DMS153 treated with DMSO at 0.1 percent for 48 hours (cell line): ENCODE measurements at regions not wholly inside any gene's neighbourhood (a gene's known extent, or its start where the extent isn't known, plus 50 kb on each side); places are given as distances from the start of the nearest gene placed in this dataset.
"Not testable (repeated sequence)": the region's sequence is repeated elsewhere in the genome, so short reads cannot be mapped to it uniquely, and the experiment has no call there.

Source experiments
- DNase-seq: peaks from one replicate; lab custom pipeline; 2025; ENCODE audit not compliant: unreplicated experiment; lab: John Stamatoyannopoulos, UW

DNA sequence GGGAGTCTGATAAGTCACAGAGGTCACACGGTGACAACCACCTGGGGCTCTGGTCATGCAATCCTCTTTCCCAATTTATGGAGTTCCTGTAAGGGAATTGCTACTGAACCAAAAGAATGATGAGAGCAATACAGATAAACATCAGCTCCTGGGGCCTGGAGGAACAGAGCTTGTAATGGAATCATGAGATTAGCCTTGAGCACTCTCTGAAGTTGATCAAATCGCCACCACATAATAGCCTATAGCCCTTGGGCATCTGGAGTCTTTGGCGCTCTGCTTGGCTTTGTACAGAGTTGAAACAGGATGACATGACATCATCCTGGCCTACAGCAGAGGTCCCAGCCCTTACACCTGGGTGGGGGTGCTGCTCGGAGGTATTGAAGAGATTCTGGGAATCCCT is 154.3 kb upstream of the DTNBP1 start:
- DNase-seq = no peak

DNA sequence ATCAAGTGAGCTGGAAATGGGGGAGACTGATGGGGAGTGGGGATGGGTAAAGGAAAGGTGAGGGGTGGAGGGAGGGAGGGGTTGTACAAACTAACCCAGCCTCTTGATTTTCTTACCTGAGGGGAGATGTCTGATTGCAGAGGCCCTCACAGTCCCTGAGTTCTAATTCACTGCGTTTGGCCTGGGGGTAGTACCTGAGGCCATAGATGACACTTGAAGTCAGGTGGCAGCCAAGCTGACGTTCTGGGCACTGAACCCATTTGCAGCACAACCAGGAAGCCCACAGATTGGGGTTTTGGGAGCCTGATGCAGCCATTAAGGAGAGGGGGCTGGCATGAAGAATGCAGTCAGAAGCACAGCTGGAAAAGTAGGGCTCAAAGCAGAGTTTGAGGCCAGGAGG is 153.8 kb upstream of the DTNBP1 start:
- DNase-seq = no peak

DNA sequence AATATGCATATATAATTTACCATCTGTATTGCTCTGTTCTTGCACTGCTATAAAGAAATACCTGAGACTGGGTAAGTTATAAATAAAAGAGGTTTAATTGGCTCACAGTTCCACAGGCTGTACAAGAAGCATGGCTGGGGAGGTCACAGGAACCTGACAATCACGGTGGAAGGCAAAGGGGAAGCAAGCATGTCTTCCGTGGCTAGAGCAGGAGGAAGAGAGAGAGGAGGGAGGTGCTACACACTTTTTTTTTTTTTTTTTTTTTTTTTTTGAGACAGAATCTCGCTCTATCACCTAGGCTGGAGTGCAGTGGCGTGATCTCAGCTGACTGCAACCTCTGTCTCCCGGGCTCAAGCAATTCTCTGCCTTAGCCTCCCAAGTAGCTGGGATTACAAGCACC is 150.9 kb upstream of the DTNBP1 start:
- not testable (repeated sequence) for DNase-seq

DNA sequence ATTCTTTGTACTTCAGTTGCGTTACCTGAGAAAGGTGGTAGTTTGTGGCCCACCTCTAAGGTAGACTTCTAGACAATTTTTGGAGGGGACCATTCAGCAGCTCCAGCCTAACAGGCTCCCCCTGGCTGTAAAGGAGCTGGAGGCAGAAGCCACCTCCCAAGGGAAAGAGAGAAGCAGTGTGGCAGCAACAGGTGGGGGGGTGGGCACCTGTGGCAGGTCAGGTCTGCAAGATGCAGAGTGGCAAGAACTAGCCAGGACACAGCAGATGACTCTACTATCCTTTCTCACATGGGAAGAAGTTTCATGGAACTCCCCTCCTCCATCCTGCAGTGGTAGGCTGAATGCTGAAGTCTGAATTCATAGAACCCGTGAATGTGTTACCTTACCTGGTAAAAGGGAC is 148.3 kb upstream of the DTNBP1 start:
- no peak for DNase-seq

- DNase-seq = no peak
Measured at GRCh38 chr6:15810618-15811017, 147.8 kb upstream of the DTNBP1 start.

GRCh38 chr6:15809367-15809766 is 146.5 kb upstream of the DTNBP1 start:
- no peak for DNase-seq

DNA sequence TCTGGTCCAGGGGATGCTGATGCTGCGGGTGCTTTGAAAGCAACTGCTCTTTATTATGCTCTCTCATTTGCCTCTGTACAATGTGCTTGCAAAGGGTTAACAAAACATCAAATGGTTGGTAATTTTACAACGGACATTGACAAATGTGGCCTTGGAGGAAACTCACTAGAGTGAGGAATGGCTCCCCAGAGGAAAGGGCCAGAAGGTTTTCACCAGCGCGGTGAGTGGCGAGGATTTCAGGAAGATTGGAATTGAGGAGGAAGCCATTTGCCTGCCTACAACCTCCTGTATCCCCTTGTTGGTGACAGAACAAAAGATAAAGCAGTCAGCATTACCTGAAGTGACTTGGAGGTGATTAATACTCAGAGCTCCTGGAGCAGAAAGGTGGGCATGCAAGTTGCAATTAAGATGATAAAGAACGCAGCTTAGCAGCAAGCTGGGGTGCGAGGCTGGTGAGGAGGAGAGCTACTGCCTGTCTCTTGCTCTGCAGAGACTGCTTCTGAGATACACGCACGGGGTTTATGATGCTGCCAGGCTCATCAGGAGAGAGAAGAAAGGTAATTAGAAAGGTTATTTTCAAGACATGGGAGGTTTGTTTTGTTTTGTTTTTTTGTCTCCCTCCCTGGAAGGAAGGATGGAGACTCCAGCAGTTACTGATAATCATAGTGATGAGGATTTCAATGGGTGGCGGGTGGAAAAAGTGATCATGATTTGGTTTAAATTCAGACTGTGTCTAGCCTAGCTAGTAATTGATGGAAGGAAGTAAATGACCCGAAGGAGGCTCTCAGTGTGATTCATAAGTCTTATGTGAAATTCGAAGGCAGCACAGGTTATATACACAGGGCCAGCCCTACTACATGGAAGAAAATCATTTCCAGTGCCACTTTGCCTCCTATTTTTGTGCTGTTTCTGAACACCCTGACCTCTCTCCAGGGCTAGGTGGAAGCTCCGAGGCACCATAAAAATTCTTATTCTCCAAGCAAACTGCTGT is 141.6 kb upstream of the DTNBP1 start:
- DNase-seq = no peak

DNA sequence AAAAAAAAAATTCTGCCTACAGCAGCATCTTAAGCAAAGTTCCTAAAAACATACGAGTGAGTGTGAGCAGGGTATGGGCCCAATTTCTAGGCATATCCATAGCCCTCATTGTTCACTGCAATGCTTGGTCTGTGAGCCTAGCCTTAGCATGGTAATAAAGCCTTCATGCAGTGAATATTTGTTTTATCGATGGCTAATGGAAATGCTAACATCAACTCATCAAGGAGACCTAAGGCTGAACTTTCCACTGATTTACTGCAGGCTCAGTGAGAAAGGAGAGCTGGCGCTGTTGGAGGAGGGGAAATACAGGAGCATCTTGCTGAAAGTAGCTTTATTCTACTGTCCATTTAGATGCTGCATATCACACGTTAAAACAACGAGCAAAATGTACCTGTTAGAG is 139.6 kb upstream of the DTNBP1 start:
- no peak for DNase-seq

DNA sequence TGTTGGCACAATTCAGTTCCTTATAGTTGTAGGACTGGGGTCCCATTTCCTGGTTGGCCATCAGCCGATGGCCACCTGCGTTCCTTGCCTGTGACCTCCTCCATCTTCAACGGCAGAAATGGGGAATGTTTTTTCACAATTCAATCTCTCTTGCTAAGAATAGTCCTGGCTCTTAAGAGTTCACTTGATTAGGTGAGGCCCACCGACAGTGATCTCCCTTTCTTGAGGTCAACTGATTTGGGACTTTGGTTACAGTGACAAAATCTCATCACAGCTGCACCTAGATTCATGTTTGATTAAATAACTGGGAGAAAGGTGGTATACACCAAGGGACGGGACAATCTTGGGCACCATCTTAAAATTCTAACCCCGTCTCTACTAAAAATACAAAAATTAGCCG is 139.1 kb upstream of the DTNBP1 start:
- DNase-seq = no peak

GRCh38 chr6:15800841-15801617 is 138.2 kb upstream of the DTNBP1 start:
- DNase-seq = no peak

GRCh38 chr6:15798533-15799255 is 135.9 kb upstream of the DTNBP1 start:
- DNase-seq = no peak

- DNase-seq = no peak
Measured at GRCh38 chr6:15796844-15797243, 134.0 kb upstream of the DTNBP1 start.

DNA sequence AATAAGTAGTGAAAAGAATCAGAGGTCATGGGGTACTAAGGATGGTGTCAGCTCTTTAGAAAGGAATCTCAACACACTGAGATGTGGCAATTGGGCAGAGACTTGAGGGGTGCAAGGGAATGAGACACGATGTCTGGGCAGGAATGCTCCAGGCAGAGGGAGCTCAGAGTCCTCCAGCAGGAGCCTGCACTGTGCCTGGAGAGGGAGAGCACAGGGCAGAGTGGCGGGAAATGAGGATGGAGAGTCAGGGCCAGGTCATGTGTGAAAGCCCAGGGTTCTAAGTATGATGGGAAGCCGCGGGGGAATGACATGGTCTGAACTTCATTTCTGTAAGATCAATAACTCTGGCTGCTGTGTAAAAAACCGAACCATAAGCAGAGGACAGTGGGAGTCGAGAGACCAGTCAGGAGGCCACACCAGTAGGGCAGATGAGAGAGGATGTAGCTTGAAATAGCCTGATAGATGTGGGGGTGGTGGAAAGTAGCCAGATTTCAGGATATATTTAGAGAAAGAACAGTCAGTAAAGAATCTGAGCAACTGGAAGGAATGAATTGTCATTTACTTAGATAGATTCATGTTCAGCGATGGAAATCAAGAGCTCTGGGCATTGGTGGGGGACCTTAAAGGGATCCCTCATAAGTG is 133.4 kb upstream of the DTNBP1 start:
- DNase-seq = no peak

- no peak for DNase-seq
Measured at GRCh38 chr6:15793826-15794225, 131.0 kb upstream of the DTNBP1 start.

DNA sequence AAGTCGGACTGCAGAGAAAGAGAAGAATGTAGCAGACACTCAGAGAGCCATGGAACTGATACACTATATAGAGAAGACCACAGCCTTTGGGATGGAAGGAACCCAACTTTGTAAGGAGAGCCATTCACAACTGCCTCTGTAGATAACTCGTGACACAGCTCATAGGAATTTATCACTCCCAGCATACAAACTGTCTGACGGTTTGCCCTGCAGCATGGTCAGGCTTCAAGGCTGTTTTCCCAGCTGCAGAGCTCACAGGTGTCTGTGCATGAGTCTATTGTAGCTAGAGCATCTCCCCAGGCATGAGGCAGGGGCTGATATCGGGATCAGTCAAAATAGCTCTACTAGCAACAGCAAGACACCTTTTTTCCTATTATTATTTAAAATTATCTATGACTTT is 130.5 kb upstream of the DTNBP1 start:
- no peak for DNase-seq

DNA sequence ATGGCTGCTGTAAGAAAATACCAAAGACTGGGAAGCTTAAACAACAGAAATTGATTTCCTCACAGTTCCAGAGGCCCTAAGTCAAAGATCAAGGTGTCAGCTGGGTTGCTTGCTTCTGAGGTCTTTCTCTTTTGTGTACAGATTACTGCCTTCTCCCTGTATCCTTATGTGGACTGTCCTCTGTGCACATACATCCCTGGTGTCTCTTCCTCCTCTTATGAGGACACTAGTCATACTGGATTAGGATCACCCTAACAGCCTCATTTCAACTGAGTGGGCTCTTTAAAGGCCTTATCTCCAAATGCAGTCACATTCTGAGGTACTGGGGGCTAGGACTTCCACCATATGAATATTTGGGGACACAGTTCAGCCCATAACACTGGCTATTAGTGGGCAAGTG is 130.0 kb upstream of the DTNBP1 start:
- no peak for DNase-seq

GRCh38 chr6:15791448-15792181 is 128.8 kb upstream of the DTNBP1 start:
- DNase-seq = no peak

- DNase-seq = no peak
Measured at GRCh38 chr6:15790116-15790515, 127.3 kb upstream of the DTNBP1 start.

DNA sequence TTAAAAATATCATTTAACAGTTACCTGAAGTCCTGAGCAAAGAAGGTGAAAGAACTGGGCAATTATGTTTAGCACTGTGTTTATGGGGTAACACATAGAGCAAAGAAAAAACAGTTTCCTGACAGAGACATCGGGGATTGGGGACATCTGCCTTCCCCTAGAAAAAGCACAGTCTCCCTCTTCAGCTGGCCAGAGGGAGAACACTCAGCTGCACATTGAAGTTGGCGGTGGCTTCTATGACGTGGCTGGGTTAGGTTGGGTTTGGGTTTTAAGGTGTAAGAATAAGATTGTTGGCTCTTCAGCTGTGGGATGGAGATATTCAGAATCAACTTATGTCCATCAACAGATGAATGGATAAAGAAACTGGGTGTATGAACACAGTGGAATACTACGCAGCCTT is 124.0 kb upstream of the DTNBP1 start:
- no peak for DNase-seq

DNA sequence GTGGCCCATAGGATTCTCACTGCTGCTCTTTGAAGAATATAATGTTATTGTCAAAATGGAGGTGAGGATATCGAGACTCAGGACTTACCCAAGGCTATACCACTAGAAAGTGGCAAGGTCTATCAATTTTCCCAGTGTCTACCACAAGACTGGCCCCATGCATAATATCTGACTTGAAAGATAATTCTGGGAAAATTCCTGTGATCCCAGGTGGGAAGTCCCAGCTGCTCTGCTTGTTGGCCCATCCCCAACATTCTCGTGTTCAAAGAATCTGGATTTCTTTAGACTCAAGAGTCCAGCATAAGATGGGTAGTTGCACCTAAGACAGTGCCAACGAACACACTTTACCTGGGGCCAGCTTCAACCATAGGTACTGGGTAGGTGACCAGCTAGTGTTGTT is 120.7 kb upstream of the DTNBP1 start:
- no peak for DNase-seq
